ENCODE measurements at regions not wholly inside any gene's neighbourhood (a gene's known extent, or its start where the extent isn't known, plus 50 kb on each side); places are given as distances from the start of the nearest gene placed in this dataset.

DNA sequence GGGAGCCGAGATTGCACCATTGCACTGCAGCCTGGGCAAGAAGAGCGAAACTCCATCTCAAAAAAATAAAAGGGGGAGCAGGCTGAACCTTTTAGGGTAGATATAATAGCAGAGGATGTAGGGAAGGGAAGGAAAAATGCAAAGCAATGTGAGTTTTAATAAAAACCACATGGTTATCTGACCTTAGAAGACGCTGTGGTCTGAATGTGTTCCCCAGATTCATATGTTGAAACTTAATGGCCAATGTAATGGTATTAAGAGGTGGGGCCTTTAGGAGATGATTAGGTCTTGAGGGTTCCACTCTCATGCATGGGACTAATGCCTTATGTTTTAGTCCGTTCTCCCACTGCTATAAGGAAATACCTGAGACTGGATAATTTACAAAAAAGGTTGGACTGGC, 114.1 kb upstream of the STX18 start:
- Histone ChIP-seq H3K27me3 (ENCODE audit: control insufficient read depth, extremely low read depth, insufficient read depth, low read length) (no peaks in the 10 kb centered on the region), H2AFZ (ENCODE audit: control insufficient read depth, low read length) (no peak overlapping the region), H3K4me1 (ENCODE audit: control insufficient read depth, extremely low read depth, insufficient read depth, low read length) (peaks cover 12% of the 10 kb centered on the region), H4K20me1 (ENCODE audit: control insufficient read depth, extremely low read depth, insufficient read depth, low read length) (no peaks in the 10 kb centered on the region), H3K4me2 (ENCODE audit: control insufficient read depth, extremely low read depth, insufficient read depth, low read depth, low read length) (no peak overlapping the region), H3K27ac (ENCODE audit: control insufficient read depth, insufficient read depth, low read length) (no peak overlapping the region), H3K9ac (ENCODE audit: control insufficient read depth, extremely low read depth, insufficient read depth, low read length) (no peak overlapping the region), H3K36me3 (ENCODE audit: control insufficient read depth in 2 of 2, extremely low read depth in 1 of 2, insufficient read depth in 2 of 2, low read length in 2 of 2) (no peaks in the 10 kb centered on the region), H3K9me1 (ENCODE audit: control insufficient read depth, extremely low read depth, insufficient read depth, low read length) (no peaks in the 10 kb centered on the region), H3K79me2 (ENCODE audit: control insufficient read depth, insufficient read depth, low read length) (no peaks in the 10 kb centered on the region), H3K4me3 (ENCODE audit: control insufficient read depth in 2 of 3, extremely low read depth in 1 of 3, insufficient read depth in 2 of 3, low read depth in 1 of 3, low read length in 3 of 3) (no peak overlapping the region), H3K9me3 (ENCODE audit: control insufficient read depth, low read depth, low read length) (no peaks in the 10 kb centered on the region)
- DNase-seq (ENCODE audit: low read depth, low spot score) (no peak), FAIRE-seq (no peak)
- dilution Hi-C loops (cut with MboI; ENCODE audit: extremely low pct_ligation_motif_present, low sequenced_read_pairs) = no loop called here
- TF ChIP-seq, protein P1, sequence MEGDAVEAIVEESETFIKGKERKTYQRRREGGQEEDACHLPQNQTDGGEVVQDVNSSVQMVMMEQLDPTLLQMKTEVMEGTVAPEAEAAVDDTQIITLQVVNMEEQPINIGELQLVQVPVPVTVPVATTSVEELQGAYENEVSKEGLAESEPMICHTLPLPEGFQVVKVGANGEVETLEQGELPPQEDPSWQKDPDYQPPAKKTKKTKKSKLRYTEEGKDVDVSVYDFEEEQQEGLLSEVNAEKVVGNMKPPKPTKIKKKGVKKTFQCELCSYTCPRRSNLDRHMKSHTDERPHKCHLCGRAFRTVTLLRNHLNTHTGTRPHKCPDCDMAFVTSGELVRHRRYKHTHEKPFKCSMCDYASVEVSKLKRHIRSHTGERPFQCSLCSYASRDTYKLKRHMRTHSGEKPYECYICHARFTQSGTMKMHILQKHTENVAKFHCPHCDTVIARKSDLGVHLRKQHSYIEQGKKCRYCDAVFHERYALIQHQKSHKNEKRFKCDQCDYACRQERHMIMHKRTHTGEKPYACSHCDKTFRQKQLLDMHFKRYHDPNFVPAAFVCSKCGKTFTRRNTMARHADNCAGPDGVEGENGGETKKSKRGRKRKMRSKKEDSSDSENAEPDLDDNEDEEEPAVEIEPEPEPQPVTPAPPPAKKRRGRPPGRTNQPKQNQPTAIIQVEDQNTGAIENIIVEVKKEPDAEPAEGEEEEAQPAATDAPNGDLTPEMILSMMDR (optimal IDR thresholded peaks at IDR 0.05 in 1 of 3, IDR thresholded peaks at IDR 0.05 in 1 of 3, conservative IDR thresholded peaks at IDR 0.05 in 1 of 3; ENCODE audit: extremely low read depth in 1 of 3, insufficient read depth in 2 of 3, low read length in 3 of 3) = no peak
- TF ChIP-seq EZH2 (IDR thresholded peaks at IDR 0.05; ENCODE audit: low read length) = no peak

DNA sequence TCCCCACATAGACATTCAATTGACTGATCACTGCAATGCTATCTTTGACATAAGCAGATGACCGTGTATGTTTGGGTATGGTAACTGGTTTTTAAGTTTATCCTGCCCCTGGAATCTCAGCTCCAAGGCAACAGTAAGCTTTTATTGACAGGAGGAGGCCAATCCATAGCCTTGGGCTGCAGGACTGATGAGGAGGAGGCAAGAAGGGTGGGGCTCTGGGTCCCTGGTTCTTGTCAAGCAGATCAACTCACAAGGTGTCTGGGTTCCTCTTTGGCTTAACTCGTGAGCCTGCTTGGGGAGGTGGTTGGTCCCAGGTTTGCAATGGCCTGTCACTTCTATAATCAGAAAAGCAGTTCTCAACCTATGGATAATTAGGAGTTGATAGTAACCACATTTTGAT, 113.2 kb upstream of the STX18 start:
- H3K4me1 ChIP-seq (ENCODE audit: control insufficient read depth, extremely low read depth, insufficient read depth, low read length) = peaks cover 8% of the 10 kb centered on the region
- no peaks in the 10 kb centered on the region for H3K36me3 ChIP-seq (ENCODE audit: control insufficient read depth in 2 of 2, extremely low read depth in 1 of 2, insufficient read depth in 2 of 2, low read length in 2 of 2)
- H3K27me3 ChIP-seq (ENCODE audit: control insufficient read depth, extremely low read depth, insufficient read depth, low read length) = no peaks in the 10 kb centered on the region
- no peaks in the 10 kb centered on the region for H4K20me1 ChIP-seq (ENCODE audit: control insufficient read depth, extremely low read depth, insufficient read depth, low read length)
- H3K4me3 ChIP-seq (ENCODE audit: control insufficient read depth in 2 of 3, extremely low read depth in 1 of 3, insufficient read depth in 2 of 3, low read depth in 1 of 3, low read length in 3 of 3) = no peak overlapping the region
- no peak overlapping the region for H3K4me2 ChIP-seq (ENCODE audit: control insufficient read depth, extremely low read depth, insufficient read depth, low read depth, low read length)
- DNase-seq (ENCODE audit: low read depth, low spot score) (no peak), FAIRE-seq (no peak)
- H3K9ac ChIP-seq (ENCODE audit: control insufficient read depth, extremely low read depth, insufficient read depth, low read length) = no peak overlapping the region
- dilution Hi-C loops (cut with MboI; ENCODE audit: extremely low pct_ligation_motif_present, low sequenced_read_pairs) = no loop called here
- no peak for TF ChIP-seq EZH2 (IDR thresholded peaks at IDR 0.05; ENCODE audit: low read length)
- TF ChIP-seq, protein P1 (optimal IDR thresholded peaks at IDR 0.05 in 1 of 3, IDR thresholded peaks at IDR 0.05 in 1 of 3, conservative IDR thresholded peaks at IDR 0.05 in 1 of 3; ENCODE audit: extremely low read depth in 1 of 3, insufficient read depth in 2 of 3, low read length in 3 of 3) = no peak
- no peak overlapping the region for H3K27ac ChIP-seq (ENCODE audit: control insufficient read depth, insufficient read depth, low read length)
- H3K9me1 ChIP-seq (ENCODE audit: control insufficient read depth, extremely low read depth, insufficient read depth, low read length) = no peaks in the 10 kb centered on the region
- H3K9me3 ChIP-seq (ENCODE audit: control insufficient read depth, low read depth, low read length) = no peaks in the 10 kb centered on the region
- H2AFZ ChIP-seq (ENCODE audit: control insufficient read depth, low read length) = no peak overlapping the region
- H3K79me2 ChIP-seq (ENCODE audit: control insufficient read depth, insufficient read depth, low read length) = no peaks in the 10 kb centered on the region
